ENCODE measurements at regions not wholly inside any gene's neighbourhood (a gene's known extent, or its start where the extent isn't known, plus 50 kb on each side); places are given as distances from the start of the nearest gene placed in this dataset.

GRCh38 chr5:87877495-87877894 lies 391.1 kb downstream of the TMEM161B start:
- no peak for TF ChIP-seq EZH2 (IDR thresholded peaks at IDR 0.05; ENCODE audit: low read length, missing control alignments)
- H3K4me2 ChIP-seq (ENCODE audit: extremely low read depth, insufficient read depth, low read length) = no peak overlapping the region
- no peak overlapping the region for H3K9ac ChIP-seq (ENCODE audit: insufficient read depth, low read length)
- DNase-seq (ENCODE audit: low read depth in 2 of 2) = no peak
- H3K79me2 ChIP-seq (ENCODE audit: control insufficient read depth, insufficient read depth, low read length) = no peaks in the 10 kb centered on the region
- H2AFZ ChIP-seq (ENCODE audit: low read length) = no peak overlapping the region
- no peaks in the 10 kb centered on the region for H3K36me3 ChIP-seq (ENCODE audit: control insufficient read depth, insufficient read depth, low read length)
- H4K20me1 ChIP-seq (ENCODE audit: control insufficient read depth, extremely low read depth, insufficient read depth, low read length) = no peaks in the 10 kb centered on the region
- H3K4me3 ChIP-seq (replicated peaks in 1 of 4; ENCODE audit: control extremely low read depth in 1 of 4, insufficient read depth in 1 of 4, low read depth in 3 of 4, low read length in 4 of 4) = no peak overlapping the region
- H3K9me3 ChIP-seq (ENCODE audit: control insufficient read depth, insufficient read depth, low read depth, low read length) = no peaks in the 10 kb centered on the region
- no peak overlapping the region for H3K27ac ChIP-seq (ENCODE audit: insufficient read depth, low read length)
- no peaks in the 10 kb centered on the region for H3K4me1 ChIP-seq (ENCODE audit: control insufficient read depth, extremely low read depth, insufficient read depth, low read length)
- H3K27me3 ChIP-seq (ENCODE audit: control insufficient read depth, insufficient read depth, low read length) = no peaks in the 10 kb centered on the region

GRCh38 chr5:87877023-87877422 lies 391.6 kb downstream of the TMEM161B start:
- no peak overlapping the region for H3K4me2 ChIP-seq (ENCODE audit: extremely low read depth, insufficient read depth, low read length)
- no peaks in the 10 kb centered on the region for H3K36me3 ChIP-seq (ENCODE audit: control insufficient read depth, insufficient read depth, low read length)
- no peaks in the 10 kb centered on the region for H4K20me1 ChIP-seq (ENCODE audit: control insufficient read depth, extremely low read depth, insufficient read depth, low read length)
- no peak overlapping the region for H3K27ac ChIP-seq (ENCODE audit: insufficient read depth, low read length)
- H2AFZ ChIP-seq (ENCODE audit: low read length) = no peak overlapping the region
- H3K9ac ChIP-seq (ENCODE audit: insufficient read depth, low read length) = no peak overlapping the region
- no peaks in the 10 kb centered on the region for H3K27me3 ChIP-seq (ENCODE audit: control insufficient read depth, insufficient read depth, low read length)
- TF ChIP-seq CTCF (conservative IDR thresholded peaks at IDR 0.05 in 1 of 2, IDR thresholded peaks at IDR 0.05 in 1 of 2; ENCODE audit: low read depth in 1 of 2, low read length in 2 of 2) = no peak
- no peak for TF ChIP-seq EZH2 (IDR thresholded peaks at IDR 0.05; ENCODE audit: low read length, missing control alignments)
- no peaks in the 10 kb centered on the region for H3K4me1 ChIP-seq (ENCODE audit: control insufficient read depth, extremely low read depth, insufficient read depth, low read length)
- no peak overlapping the region for H3K4me3 ChIP-seq (replicated peaks in 1 of 4; ENCODE audit: control extremely low read depth in 1 of 4, insufficient read depth in 1 of 4, low read depth in 3 of 4, low read length in 4 of 4)
- no peak for DNase-seq (ENCODE audit: low read depth in 2 of 2)
- H3K9me3 ChIP-seq (ENCODE audit: control insufficient read depth, insufficient read depth, low read depth, low read length) = no peaks in the 10 kb centered on the region
- H3K79me2 ChIP-seq (ENCODE audit: control insufficient read depth, insufficient read depth, low read length) = no peaks in the 10 kb centered on the region

GRCh38 chr5:87876616-87877015 lies 392.0 kb downstream of the TMEM161B start:
- DNase-seq (ENCODE audit: low read depth in 2 of 2) = no peak
- Histone ChIP-seq H3K4me2 (ENCODE audit: extremely low read depth, insufficient read depth, low read length) (no peak overlapping the region), H4K20me1 (ENCODE audit: control insufficient read depth, extremely low read depth, insufficient read depth, low read length) (no peaks in the 10 kb centered on the region), H3K4me1 (ENCODE audit: control insufficient read depth, extremely low read depth, insufficient read depth, low read length) (no peaks in the 10 kb centered on the region), H3K27ac (ENCODE audit: insufficient read depth, low read length) (no peak overlapping the region), H3K27me3 (ENCODE audit: control insufficient read depth, insufficient read depth, low read length) (no peaks in the 10 kb centered on the region), H3K4me3 (replicated peaks in 1 of 4; ENCODE audit: control extremely low read depth in 1 of 4, insufficient read depth in 1 of 4, low read depth in 3 of 4, low read length in 4 of 4) (no peak overlapping the region), H2AFZ (ENCODE audit: low read length) (no peak overlapping the region), H3K9ac (ENCODE audit: insufficient read depth, low read length) (no peak overlapping the region), H3K36me3 (ENCODE audit: control insufficient read depth, insufficient read depth, low read length) (no peaks in the 10 kb centered on the region), H3K79me2 (ENCODE audit: control insufficient read depth, insufficient read depth, low read length) (no peaks in the 10 kb centered on the region), H3K9me3 (ENCODE audit: control insufficient read depth, insufficient read depth, low read depth, low read length) (no peaks in the 10 kb centered on the region)
- TF ChIP-seq CTCF (conservative IDR thresholded peaks at IDR 0.05 in 1 of 2, IDR thresholded peaks at IDR 0.05 in 1 of 2; ENCODE audit: low read depth in 1 of 2, low read length in 2 of 2) (no peak), EZH2 (IDR thresholded peaks at IDR 0.05; ENCODE audit: low read length, missing control alignments) (no peak)
